GM12875 (cell line): ENCODE measurements at regions not wholly inside any gene's neighbourhood (a gene's known extent, or its start where the extent isn't known, plus 50 kb on each side); places are given as distances from the start of the nearest gene placed in this dataset.
"Not testable (repeated sequence)": the region's sequence is repeated elsewhere in the genome, so short reads cannot be mapped to it uniquely, and the experiment has no call there.

ENCODE experiments used
- H3K4me3 ChIP-seq: one replicate; pipeline ENCODE4 v1.5.1; 2011; ENCODE audit warnings: low read depth, low read length, control low read depth
- TF ChIP-seq, protein P1 (sequence below): IDR thresholded peaks from 2 replicates; pipeline ENCODE4 v1.5.1; 2011; ENCODE audit warnings: low read depth, mild to moderate bottlenecking, control low read depth, inconsistent platforms, low read length, moderate library complexity, borderline replicate concordance; ENCODE audit not compliant: insufficient read depth

DNA sequence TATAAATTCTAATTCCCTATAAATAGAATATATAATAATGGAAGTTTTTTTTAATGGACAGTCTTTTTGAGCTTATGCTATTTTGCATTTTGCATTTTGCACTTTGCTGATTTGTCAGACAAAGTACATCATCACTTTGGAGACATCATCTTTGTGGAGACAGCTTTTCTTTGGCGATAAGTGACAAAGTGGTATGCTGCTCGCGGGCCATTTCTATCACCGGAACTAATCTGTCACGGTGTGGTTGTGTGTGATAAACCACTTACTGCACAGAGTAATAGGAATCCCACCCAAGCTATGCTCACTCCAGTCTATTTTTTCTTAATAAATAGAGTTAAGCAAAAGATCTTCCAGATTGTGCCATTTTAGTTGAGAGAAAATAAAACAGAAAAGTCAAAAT lies 133.1 kb downstream of the MACIR start:
- TF ChIP-seq, protein P1, sequence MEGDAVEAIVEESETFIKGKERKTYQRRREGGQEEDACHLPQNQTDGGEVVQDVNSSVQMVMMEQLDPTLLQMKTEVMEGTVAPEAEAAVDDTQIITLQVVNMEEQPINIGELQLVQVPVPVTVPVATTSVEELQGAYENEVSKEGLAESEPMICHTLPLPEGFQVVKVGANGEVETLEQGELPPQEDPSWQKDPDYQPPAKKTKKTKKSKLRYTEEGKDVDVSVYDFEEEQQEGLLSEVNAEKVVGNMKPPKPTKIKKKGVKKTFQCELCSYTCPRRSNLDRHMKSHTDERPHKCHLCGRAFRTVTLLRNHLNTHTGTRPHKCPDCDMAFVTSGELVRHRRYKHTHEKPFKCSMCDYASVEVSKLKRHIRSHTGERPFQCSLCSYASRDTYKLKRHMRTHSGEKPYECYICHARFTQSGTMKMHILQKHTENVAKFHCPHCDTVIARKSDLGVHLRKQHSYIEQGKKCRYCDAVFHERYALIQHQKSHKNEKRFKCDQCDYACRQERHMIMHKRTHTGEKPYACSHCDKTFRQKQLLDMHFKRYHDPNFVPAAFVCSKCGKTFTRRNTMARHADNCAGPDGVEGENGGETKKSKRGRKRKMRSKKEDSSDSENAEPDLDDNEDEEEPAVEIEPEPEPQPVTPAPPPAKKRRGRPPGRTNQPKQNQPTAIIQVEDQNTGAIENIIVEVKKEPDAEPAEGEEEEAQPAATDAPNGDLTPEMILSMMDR, result no peak
- no peak overlapping the region for H3K4me3 ChIP-seq

DNA sequence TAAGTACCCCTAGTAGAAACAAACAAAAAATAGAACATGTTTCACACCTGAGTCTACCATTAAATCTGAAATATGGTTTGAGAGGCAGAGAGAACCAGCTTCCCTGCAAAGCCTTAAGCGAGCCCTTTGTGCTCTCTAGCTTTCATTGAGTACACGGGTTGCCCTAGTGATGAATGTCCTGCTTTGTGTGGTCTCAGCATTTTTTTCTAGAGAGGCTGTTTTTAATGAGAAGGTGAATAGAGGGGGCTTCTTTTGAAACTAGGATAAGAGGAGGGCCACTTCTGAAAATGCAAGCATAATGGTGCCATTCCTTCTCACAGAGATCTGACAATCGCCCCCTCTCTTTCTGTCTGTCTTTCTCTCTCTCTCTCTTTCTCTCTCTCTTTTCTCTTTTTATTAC lies 131.3 kb downstream of the MACIR start:
- TF ChIP-seq, protein P1, result no peak
- H3K4me3 ChIP-seq, result no peak overlapping the region

DNA sequence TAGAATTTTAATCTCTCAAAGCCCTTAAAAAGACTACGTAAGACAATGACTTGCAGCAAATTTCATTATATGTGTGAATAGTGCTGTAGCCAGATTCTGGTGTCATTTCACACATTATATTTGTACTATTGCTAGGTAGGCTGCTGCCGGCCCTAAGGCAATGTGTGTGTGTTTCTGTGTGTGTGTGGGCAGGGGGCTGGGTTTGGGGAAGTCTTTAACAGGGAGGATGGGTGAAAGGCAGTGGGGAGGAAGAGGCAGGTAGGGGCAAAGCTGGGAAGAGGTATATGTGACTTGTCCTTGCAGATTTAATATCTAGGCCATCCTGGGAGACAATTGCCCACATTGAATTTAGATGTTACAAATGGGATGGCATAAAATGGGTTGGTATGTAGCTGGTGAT lies 130.8 kb downstream of the MACIR start:
- no peak overlapping the region for H3K4me3 ChIP-seq
- TF ChIP-seq, protein P1, result no peak

DNA sequence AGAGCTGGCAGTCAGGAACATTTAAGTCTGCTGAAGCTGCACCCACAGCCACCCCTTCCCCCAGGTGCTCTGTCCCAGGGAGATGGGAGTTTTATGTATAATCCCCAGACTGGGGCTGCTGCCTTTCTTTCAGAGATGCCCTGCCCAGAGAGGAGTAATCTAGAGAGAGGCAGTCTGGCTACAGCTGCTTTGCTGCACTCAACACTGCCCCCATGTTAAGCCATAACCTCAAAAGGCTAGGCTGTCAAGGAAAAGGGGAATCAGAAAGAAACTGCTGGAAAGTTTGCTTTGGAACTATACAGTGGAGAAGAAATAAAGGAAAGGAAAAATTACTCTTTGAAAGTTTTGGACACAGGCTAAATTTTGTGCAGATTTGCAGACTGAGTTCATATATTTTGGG lies 127.2 kb downstream of the MACIR start:
- TF ChIP-seq, protein P1, result no peak
- no peak overlapping the region for H3K4me3 ChIP-seq

DNA sequence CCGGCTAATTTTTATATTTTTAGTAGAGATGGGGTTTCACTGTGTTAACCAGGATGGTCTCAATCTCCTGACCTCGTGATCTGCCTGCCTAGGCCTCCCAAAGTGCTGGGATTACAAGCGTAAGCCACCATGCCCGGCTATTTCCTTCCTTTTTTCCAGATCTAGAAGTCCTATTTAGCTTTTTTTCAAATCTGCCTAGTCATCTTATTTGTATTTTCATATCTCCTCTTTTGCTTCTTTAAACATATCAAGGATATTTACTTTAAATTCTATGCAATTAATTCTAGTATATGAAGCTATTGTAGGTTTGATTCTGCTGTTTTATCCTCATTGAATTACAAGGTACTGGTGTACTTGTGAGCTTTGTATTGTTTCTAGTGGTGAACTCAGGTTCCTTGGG lies 119.1 kb downstream of the MACIR start:
- not testable (repeated sequence) for H3K4me3 ChIP-seq

DNA sequence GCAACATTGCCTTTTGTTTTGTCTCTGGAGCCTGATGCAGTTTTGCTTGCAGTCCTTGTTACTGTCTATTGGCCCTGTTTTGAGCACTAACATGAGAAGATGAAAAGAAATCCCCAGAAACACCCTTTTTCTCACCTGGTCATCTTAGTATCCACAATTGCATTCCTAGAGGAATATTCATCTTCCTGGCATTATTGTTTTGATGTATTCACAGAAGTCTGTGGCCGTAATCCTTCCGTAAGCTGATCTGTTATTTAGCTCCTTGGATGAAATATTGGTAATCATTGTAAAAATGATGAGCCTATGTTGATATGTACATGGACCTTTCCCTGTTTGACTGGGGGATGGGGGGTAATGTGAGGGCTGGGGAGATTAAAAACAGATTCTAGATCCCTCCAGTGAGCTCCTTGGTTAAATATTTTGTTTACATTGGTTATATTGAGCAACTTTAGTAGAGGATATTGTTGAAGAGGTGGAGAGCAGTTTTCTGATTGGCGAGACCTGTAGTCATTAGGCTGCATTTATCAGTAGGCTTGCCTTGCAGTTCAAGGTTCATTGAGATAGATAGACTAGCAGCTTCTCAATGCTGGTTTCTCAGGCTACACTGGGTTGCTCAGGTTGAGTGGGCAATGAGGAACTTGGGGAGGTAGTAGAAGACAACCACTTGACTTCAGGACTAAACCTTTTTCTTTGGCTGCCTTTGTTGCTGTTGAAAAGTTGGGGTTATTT lies 117.5 kb downstream of the MACIR start:
- TF ChIP-seq, protein P1, result no peak
- no peak overlapping the region for H3K4me3 ChIP-seq

DNA sequence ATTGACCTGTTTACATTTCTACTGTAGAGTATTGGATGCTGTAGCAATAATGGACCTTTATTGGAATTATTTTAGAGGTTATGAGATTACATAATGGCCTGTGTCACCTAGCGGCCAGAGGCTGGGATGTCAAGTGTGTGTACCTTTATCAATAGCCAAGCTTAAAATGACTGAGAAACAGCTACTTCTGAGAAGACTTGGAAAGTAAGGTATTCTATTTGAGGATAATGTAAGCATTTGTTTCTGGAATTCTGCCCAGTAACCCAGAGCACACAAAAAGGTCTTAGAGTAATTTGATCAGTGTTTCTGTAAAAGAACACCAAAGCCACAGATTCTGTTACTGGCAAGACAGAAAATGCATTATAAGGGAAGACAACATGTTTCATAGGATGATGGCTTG lies 116.8 kb downstream of the MACIR start:
- H3K4me3 ChIP-seq, result no peak overlapping the region
- TF ChIP-seq, protein P1, result 0 out of 2 replicates have a peak, but pooled peaks have one; percentile 16
